Testis (tissue), 2 donors: ENCODE measurements at regions not wholly inside any gene's neighbourhood (a gene's known extent, or its start where the extent isn't known, plus 50 kb on each side); places are given as distances from the start of the nearest gene placed in this dataset.

ENCODE experiments used
- CTCF ChIP-seq, 3 experiments: fragments of 450-650 bp in 2 of 3; fragments of 200-600 bp in 1 of 3; sonication (generic) in 1 of 3; IDR thresholded peaks; one replicate each; pipeline ENCODE4 v1.5.1; 2016 to 2019; ENCODE audit warnings: antibody characterized with exemption in 3 of 3, mild to moderate bottlenecking in 2 of 3, moderate library complexity in 1 of 3
- POLR2A ChIP-seq: fragments of 450-650 bp; IDR thresholded peaks from one replicate; pipeline ENCODE4 v1.6.1; 2017; ENCODE audit warnings: antibody characterized with exemption, mild to moderate bottlenecking, moderate library complexity

- TF ChIP-seq POLR2A, result no peak
- no peak for TF ChIP-seq CTCF (IDR thresholded peaks at IDR 0.05)
These were observed 650.8 kb upstream of the DIPK2B start for GRCh38 chrX:45851434-45851991.
